OCI-LY3 (cell line): ENCODE measurements at regions not wholly inside any gene's neighbourhood (a gene's known extent, or its start where the extent isn't known, plus 50 kb on each side); places are given as distances from the start of the nearest gene placed in this dataset.
A peak's percentile ranks its signal among the peaks of the same experiment; 100 is the strongest.

Source experiments
- CTCF ChIP-seq: fragments of 200-600, 300-600 bp; sonication (generic); IDR thresholded peaks from 2 replicates; pipeline ENCODE4 v1.5.1; 2014; ENCODE audit warnings: antibody characterized with exemption, low read length, low read depth
- EZH2phosphoT487 ChIP-seq: fragments of 200-600 bp; shearing (Covaris generic); IDR thresholded peaks from 2 replicates; pipeline ENCODE4 v1.6.1; 2018; ENCODE audit warnings: antibody characterized with exemption, mixed run types, low read depth

- TF ChIP-seq CTCF, result peak; percentile 55
- TF ChIP-seq EZH2phosphoT487, result no peak
Observed at GRCh38 chr4:133921280-133922195, 280.1 kb downstream of the PABPC4L start.
